Ovary (tissue), 7 donors: ENCODE measurements at regions not wholly inside any gene's neighbourhood (a gene's known extent, or its start where the extent isn't known, plus 50 kb on each side); places are given as distances from the start of the nearest gene placed in this dataset.

Experiments used
- DNase-seq, 5 donors: peaks; one replicate each; pipeline ENCODE4 v3.0.0-alpha.2; 2019 to 2020
- H3K27ac ChIP-seq, 2 donors: fragments of 200-600 bp; one replicate each; pipeline versions ENCODE4 v1.5.1 to v1.8.0; 2019 to 2022
- H3K27me3 ChIP-seq: fragments of 200-600 bp; one replicate; pipeline ENCODE4 v1.8.0; 2022
- H3K36me3 ChIP-seq: fragments of 200-600 bp; sonication (generic); one replicate; pipeline ENCODE4 v1.5.1; 2019
- H3K4me1 ChIP-seq: one replicate; pipeline ENCODE4 v1.8.1; 2013; ENCODE audit warnings: mild to moderate bottlenecking, moderate library complexity; ENCODE audit not compliant: insufficient read depth
- H3K4me3 ChIP-seq: fragments of 200-600 bp; sonication (generic); one replicate; pipeline ENCODE4 v1.5.1; 2017
- H3K9me3 ChIP-seq, 2 donors: fragments of 200-600 bp in 1 of 2; sonication (generic) in 1 of 2; one replicate each; pipeline versions ENCODE4 v1.5.1 to v1.8.1; 2013 to 2019; ENCODE audit warnings: mild to moderate bottlenecking in 1 of 2, moderate library complexity in 1 of 2
- EP300 ChIP-seq: sonication (generic); formaldehyde crosslinking; IDR thresholded peaks from one replicate; pipeline ENCODE4 v1.6.1; 2017; ENCODE audit warnings: antibody characterized with exemption
- POLR2A ChIP-seq: fragments of 450-650 bp; IDR thresholded peaks from one replicate; pipeline ENCODE4 v1.6.1; 2017; ENCODE audit warnings: antibody characterized with exemption, mild to moderate bottlenecking, moderate library complexity
- WGBS, 3 donors: extraction: QIAGEN DNeasy Blood & Tissue Kit in 1 of 3; methylation state at CpG; one replicate each; pipeline versions ENCODE4 v1.1.5 to v1.1.7; 2013 to 2017; 5-methylcytosine and 5-hydroxymethylcytosine counted together
- intact Hi-C, 4 donors: fragments of 100-400 bp; cut with DNase I; formaldehyde crosslinking; loops; one replicate each; pipeline versions ENCODE4 v1.11.0 to v1.15.1; 2022 to 2023
- TF ChIP-seq, protein P1 (sequence below), 3 donors: fragments of 450-650 bp in 2 of 3; fragments of 200-600 bp in 1 of 3; IDR thresholded peaks; one replicate each; pipeline versions ENCODE4 v1.5.1 to v1.8.0; 2016 to 2022; ENCODE audit warnings: antibody characterized with exemption in 3 of 3, mild to moderate bottlenecking in 1 of 3
- donor health status: DM: no; HTN: no; CAD: no; lungs with moderate emphysema.
- donor health status: DM: no; HTN: no; CAD: no.
- donor health status: Bipolar disorder and iron deficiency.
- donor health status: DM: no; HTN: no; CAD: no.
- donor health status: DM: yes; HTN: yes; CAD: no.

DNA sequence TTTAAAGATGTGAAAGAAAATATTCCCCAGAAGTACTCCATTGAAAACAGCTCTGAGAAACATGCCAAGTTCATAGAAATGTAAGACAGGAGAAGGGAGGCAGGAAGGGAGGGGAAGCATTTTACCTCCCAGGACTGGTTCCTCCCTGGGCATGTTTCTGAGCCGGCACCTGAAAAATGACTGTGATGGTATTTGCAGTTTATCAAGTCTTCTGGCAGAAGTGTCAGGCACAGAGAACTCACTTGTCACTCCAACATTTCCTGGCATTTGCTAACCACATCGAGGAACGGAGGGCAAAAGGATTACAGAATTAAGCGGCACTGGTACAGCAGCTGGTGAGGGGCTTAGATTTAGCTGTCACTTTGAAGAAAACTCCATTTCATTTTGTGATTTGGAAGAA is 1054.0 kb downstream of the TUSC7 start:
- WGBS, 3 donors: 62 to 76% (median 62%) methylated on average over 4 of the region's 4 CpGs
- no peak overlapping the region for H3K27ac ChIP-seq
- no peak for DNase-seq
- TF ChIP-seq POLR2A (no peak), EP300 (no peak)
- TF ChIP-seq, protein P1, sequence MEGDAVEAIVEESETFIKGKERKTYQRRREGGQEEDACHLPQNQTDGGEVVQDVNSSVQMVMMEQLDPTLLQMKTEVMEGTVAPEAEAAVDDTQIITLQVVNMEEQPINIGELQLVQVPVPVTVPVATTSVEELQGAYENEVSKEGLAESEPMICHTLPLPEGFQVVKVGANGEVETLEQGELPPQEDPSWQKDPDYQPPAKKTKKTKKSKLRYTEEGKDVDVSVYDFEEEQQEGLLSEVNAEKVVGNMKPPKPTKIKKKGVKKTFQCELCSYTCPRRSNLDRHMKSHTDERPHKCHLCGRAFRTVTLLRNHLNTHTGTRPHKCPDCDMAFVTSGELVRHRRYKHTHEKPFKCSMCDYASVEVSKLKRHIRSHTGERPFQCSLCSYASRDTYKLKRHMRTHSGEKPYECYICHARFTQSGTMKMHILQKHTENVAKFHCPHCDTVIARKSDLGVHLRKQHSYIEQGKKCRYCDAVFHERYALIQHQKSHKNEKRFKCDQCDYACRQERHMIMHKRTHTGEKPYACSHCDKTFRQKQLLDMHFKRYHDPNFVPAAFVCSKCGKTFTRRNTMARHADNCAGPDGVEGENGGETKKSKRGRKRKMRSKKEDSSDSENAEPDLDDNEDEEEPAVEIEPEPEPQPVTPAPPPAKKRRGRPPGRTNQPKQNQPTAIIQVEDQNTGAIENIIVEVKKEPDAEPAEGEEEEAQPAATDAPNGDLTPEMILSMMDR (IDR thresholded peaks at IDR 0.05): no peak
- H3K4me1 ChIP-seq: peaks cover 2% of the 10 kb centered on the region
- no peaks in the 10 kb centered on the region for H3K27me3 ChIP-seq
- intact Hi-C loops: no loop called here
- H3K9me3 ChIP-seq: no peaks in the 10 kb centered on the region
- H3K36me3 ChIP-seq: no peaks in the 10 kb centered on the region
- no peak overlapping the region for H3K4me3 ChIP-seq

DNA sequence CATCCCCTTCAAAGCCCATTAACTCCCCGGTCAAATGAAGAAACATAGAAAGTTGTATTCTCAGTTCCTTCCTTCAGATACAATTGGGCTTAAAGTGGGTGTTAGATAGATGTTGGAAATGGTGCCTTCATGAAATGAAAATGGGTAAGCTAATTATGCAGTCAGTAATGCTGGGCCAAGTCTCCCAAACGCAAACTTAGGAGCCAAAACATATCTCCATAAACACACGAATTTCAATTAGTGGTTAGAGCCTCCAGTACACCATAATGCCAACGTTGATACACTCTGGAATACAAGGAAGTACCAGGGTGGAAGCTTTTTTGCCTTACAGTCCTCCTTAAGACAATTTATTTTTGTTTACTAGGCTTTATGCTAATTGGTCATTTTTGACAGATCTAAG is 1059.0 kb downstream of the TUSC7 start:
- no peak for DNase-seq
- Histone ChIP-seq H3K27me3 (no peaks in the 10 kb centered on the region), H3K36me3 (no peaks in the 10 kb centered on the region), H3K4me3 (no peak overlapping the region), H3K9me3 (no peaks in the 10 kb centered on the region), H3K27ac (no peak overlapping the region), H3K4me1 (no peaks in the 10 kb centered on the region)
- WGBS, 3 donors: 63 to 80% (median 67%) methylated on average over 4 of the region's 4 CpGs
- TF ChIP-seq EP300 (no peak), POLR2A (no peak)
- TF ChIP-seq, protein P1 (IDR thresholded peaks at IDR 0.05): no peak
- intact Hi-C loops: no loop called here

DNA sequence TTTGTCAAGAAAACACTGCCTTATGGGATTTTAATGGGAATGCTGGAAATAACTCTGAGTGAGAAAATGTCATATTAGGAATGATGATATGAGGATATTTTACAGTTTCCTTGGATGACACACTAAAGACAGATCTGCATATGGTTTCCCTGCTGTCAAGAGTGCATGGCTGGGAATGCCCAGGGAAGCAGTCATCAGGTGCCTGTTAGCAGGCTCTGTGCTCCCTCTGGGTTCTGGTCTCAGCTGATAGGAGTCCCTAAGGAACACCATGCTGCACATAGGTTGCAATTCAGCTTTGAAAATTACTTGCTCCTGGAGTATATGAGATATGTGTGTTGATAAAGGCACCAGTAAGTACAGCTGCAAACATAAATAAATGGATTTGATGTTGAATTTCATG is 1064.6 kb downstream of the TUSC7 start:
- Histone ChIP-seq H3K27ac (no peak overlapping the region), H3K9me3 (no peaks in the 10 kb centered on the region), H3K27me3 (no peaks in the 10 kb centered on the region), H3K36me3 (no peaks in the 10 kb centered on the region), H3K4me1 (no peaks in the 10 kb centered on the region), H3K4me3 (no peak overlapping the region)
- intact Hi-C loops: no loop called here
- no peak for TF ChIP-seq EP300
- TF ChIP-seq, protein P1 (IDR thresholded peaks at IDR 0.05): no peak
- no peak for TF ChIP-seq POLR2A
- DNase-seq: no peak

DNA sequence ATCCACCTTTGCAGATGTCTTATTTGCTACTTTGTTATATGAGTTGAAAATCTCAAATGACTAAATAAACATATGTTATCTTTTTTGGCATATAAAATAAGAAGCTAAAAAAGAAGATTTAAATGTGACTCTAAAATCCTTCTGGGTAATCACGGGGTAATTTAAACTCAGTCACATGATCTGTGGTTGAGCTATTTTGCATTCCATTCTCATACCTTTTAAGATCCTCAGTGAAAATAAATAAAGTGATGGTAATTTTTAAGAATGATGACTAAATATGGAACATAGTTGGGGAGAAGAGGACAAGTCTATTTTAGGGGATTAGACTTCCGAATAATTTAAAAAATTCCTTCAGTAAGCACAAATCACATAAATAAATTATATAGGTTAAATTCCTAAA is 1076.8 kb downstream of the TUSC7 start:
- no peaks in the 10 kb centered on the region for H3K27me3 ChIP-seq
- no peak overlapping the region for H3K4me3 ChIP-seq
- no peak overlapping the region for H3K27ac ChIP-seq
- no peaks in the 10 kb centered on the region for H3K36me3 ChIP-seq
- H3K4me1 ChIP-seq: peaks cover 4% of the 10 kb centered on the region
- DNase-seq: no peak
- intact Hi-C loops: no loop called here
- WGBS, 3 donors: 44 to 52% (median 45%) methylated on average over 2 of the region's 2 CpGs
- TF ChIP-seq POLR2A (no peak), EP300 (no peak)
- TF ChIP-seq, protein P1 (IDR thresholded peaks at IDR 0.05): no peak
- H3K9me3 ChIP-seq: no peaks in the 10 kb centered on the region

DNA sequence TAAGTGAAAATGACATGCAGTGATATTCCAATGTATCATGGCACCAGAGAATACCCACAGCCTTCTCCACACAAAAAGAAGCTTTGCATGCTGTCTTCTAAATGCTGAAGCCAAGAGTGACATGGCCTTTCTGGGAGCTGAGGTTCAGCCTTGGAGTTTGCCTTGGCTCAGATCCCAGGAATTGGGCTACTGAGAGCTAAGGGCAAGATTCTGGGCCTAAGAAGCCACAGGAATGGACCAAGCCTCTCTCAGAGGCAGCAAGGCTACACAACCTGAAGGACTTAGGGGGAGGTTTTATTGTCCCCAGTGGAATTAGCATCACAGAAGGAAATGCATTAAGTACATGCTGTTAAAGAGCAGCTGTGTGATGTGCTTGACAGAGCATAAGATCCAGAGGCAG is 1078.5 kb downstream of the TUSC7 start:
- H3K27me3 ChIP-seq: no peaks in the 10 kb centered on the region
- DNase-seq: peak in 1 of 5 donors; percentile 12
- TF ChIP-seq POLR2A (no peak), EP300 (no peak)
- TF ChIP-seq, protein P1 (IDR thresholded peaks at IDR 0.05): no peak
- H3K27ac ChIP-seq: no peak overlapping the region
- peaks cover 4% of the 10 kb centered on the region for H3K4me1 ChIP-seq
- no peak overlapping the region for H3K4me3 ChIP-seq
- intact Hi-C loops: no loop called here
- H3K36me3 ChIP-seq: no peaks in the 10 kb centered on the region
- H3K9me3 ChIP-seq: no peaks in the 10 kb centered on the region
